Calu3 (cell line): ENCODE measurements at regions not wholly inside any gene's neighbourhood (a gene's known extent, or its start where the extent isn't known, plus 50 kb on each side); places are given as distances from the start of the nearest gene placed in this dataset.
"Not testable (repeated sequence)": the region's sequence is repeated elsewhere in the genome, so short reads cannot be mapped to it uniquely, and the experiment has no call there.

Source experiments
- BruUV-seq: library from RNA; stranded (reverse); fragments of 400-500 nt; replicated peaks from 2 replicates; lab custom pipeline; 2021; lab: Mats Ljungman, UMichigan
- CTCF ChIA-PET: fragments of 300-600 bp; sonication (Branson Sonifier 250); formaldehyde crosslinking; loops from one replicate; lab custom pipeline; 2022; ENCODE audit warnings: antibody characterized with exemption; lab: Charles Lee
- DNase-seq: peaks from one replicate; pipeline ENCODE4 v3.0.0; 2022
- H3K27ac Mint-ChIP-seq: one replicate; pipeline ENCODE4 v1.8.0; 2022; ENCODE audit warnings: mixed read lengths; ENCODE audit not compliant: unreplicated experiment
- H3K27me3 Mint-ChIP-seq: one replicate; pipeline ENCODE4 v1.8.0; 2022; ENCODE audit warnings: mixed read lengths; ENCODE audit not compliant: unreplicated experiment
- H3K36me3 Mint-ChIP-seq: one replicate; pipeline ENCODE4 v1.8.0; 2022; ENCODE audit warnings: mild to moderate bottlenecking, moderate library complexity, mixed read lengths; ENCODE audit not compliant: insufficient read depth, unreplicated experiment
- H3K4me1 Mint-ChIP-seq: one replicate; pipeline ENCODE4 v1.8.0; 2022; ENCODE audit warnings: mild to moderate bottlenecking, low read depth, mixed read lengths; ENCODE audit not compliant: unreplicated experiment
- H3K4me3 Mint-ChIP-seq: one replicate; pipeline ENCODE4 v1.8.0; 2022; ENCODE audit warnings: mild to moderate bottlenecking, low read depth, moderate library complexity, mixed read lengths; ENCODE audit not compliant: unreplicated experiment
- H3K9me3 Mint-ChIP-seq: one replicate; pipeline ENCODE4 v1.8.0; 2022; ENCODE audit warnings: low read depth, mixed read lengths; ENCODE audit not compliant: unreplicated experiment
- CTCF ChIP-seq: fragments of 200-600 bp; IDR thresholded peaks from one replicate; pipeline ENCODE4 v1.8.0; 2022; ENCODE audit warnings: antibody characterized with exemption; ENCODE audit not compliant: unreplicated experiment
- intact Hi-C: fragments of 100-400 bp; cut with micrococcal nuclease; formaldehyde crosslinking; loops from one replicate; pipeline ENCODE4 v1.10.0; 2022; ENCODE audit not compliant: unreplicated experiment

GRCh38 chr1:104329278-104329677 lies 579.6 kb downstream of the AMY1C start:
- CTCF ChIA-PET: no interaction called here
- BruUV-seq: no TSS peak
- Mint-ChIP-seq H3K27me3 (no peaks in the 10 kb centered on the region), H3K4me3 (no peak overlapping the region), H3K9me3 (peaks cover 3% of the 10 kb centered on the region), H3K36me3 (no peaks in the 10 kb centered on the region), H3K27ac (no peak overlapping the region), H3K4me1 (no peaks in the 10 kb centered on the region)
- TF ChIP-seq CTCF: no peak
- intact Hi-C loops: no loop called here
- DNase-seq: no peak

DNA sequence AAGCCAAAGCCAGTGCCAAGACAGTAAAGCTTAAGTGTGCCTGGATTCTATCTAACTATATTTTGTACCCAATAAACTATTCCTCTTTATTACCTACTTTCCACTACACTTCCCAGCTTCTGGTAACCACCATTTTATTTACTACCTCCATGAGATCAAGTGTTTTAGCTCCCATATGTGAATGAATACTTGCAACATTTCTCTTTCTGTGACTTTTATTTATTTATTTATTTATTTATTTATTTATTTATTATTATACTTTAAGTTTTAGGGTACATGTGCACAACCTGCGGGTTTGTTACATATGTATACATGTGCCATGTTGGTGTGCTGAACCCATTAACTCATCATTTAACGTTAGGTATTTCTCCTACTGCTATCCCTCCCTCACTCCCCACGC lies 582.1 kb downstream of the AMY1C start:
- Mint-ChIP-seq H3K36me3 (no peaks in the 10 kb centered on the region), H3K4me1 (no peaks in the 10 kb centered on the region), H3K27ac (no peak overlapping the region), H3K9me3 (peaks cover 6% of the 10 kb centered on the region), H3K27me3 (no peaks in the 10 kb centered on the region), H3K4me3 (no peak overlapping the region)
- CTCF ChIA-PET: no interaction called here
- BruUV-seq: no TSS peak
- no peak for TF ChIP-seq CTCF
- no peak for DNase-seq
- intact Hi-C loops: no loop called here

DNA sequence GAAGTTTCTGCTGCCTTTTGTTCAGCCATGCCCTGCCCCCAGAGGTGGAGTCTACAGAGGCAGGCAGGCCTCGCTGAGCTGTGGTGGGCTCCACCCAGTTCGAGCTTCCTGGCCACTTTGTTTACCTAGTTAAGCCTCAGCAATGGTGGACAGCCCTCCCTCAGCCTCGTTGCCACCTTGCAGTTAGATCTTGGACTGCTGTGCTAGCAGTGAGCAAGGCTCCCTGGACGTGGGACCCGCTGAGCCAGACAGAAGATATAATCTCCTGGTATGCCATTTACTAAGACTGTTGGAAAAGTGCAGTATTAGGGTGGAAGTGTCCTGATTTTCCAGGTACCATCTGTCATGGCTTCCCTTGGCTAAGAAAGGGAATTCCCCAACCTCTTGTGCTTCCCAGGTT lies 588.2 kb downstream of the AMY1C start:
- H3K36me3 Mint-ChIP-seq, intact Hi-C loops, H3K27me3 Mint-ChIP-seq, BruUV-seq, H3K9me3 Mint-ChIP-seq, DNase-seq, H3K27ac Mint-ChIP-seq, H3K4me3 Mint-ChIP-seq, CTCF ChIA-PET, H3K4me1 Mint-ChIP-seq: not testable (repeated sequence)

DNA sequence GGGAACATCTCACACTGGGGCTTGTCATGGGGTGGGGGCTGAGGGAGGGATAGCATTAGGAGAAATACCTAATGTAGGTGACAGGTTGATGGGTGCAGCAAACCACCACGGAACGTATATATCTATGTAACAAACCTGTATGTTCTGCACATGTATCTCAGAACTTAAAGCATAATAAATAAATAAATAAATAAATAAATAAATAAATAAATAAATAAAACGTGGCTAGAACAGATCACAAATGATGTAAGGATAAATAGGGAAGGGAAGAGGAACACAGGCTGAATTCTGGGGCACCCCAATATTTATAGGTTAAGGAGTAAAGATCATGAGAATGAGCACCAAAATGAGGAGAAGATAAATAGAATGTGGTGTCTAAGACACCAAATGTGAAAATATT lies 592.2 kb downstream of the AMY1C start:
- no peak for TF ChIP-seq CTCF
- intact Hi-C loops: no loop called here
- no peak for DNase-seq
- Mint-ChIP-seq H3K36me3 (no peaks in the 10 kb centered on the region), H3K4me3 (no peak overlapping the region), H3K4me1 (peaks cover 8% of the 10 kb centered on the region), H3K27me3 (no peaks in the 10 kb centered on the region), H3K9me3 (peaks cover 4% of the 10 kb centered on the region), H3K27ac (no peak overlapping the region)
- no TSS peak for BruUV-seq
- CTCF ChIA-PET: no interaction called here

DNA sequence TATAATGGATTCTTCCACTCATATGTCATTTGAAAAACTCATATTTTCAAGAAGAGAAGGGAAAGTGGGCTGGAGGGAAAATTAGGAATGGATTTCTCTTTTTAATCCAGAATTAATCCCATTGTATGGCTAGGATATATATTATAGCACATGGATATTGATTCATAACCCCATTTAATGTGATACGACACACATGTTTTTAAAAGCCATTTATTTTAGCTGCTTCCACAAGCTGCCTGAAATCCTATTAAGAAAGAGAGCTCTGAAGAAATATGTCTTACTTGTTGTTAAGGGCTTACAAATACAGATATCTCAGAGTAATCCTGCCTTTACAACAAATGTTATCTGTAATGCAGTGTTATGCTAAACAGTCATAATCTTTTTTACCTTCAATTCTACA lies 598.6 kb downstream of the AMY1C start:
- Mint-ChIP-seq H3K4me1 (peaks cover 8% of the 10 kb centered on the region), H3K4me3 (no peak overlapping the region), H3K9me3 (peaks cover 2% of the 10 kb centered on the region), H3K36me3 (no peaks in the 10 kb centered on the region), H3K27ac (no peak overlapping the region), H3K27me3 (no peaks in the 10 kb centered on the region)
- no peak for TF ChIP-seq CTCF
- BruUV-seq: no TSS peak
- DNase-seq: no peak
- CTCF ChIA-PET: no interaction called here
- intact Hi-C loops: no loop called here
